T-cell (primary cell): ENCODE measurements at regions not wholly inside any gene's neighbourhood (a gene's known extent, or its start where the extent isn't known, plus 50 kb on each side); places are given as distances from the start of the nearest gene placed in this dataset.
"Not testable (repeated sequence)": the region's sequence is repeated elsewhere in the genome, so short reads cannot be mapped to it uniquely, and the experiment has no call there.

Experiments
- ATAC-seq, 4 experiments: fragments of 200-7000 bp in 3 of 4; fragments of 150-1000 bp in 1 of 4; cut with Tn5 transposase; replicated peaks in 1 of 4; 1 replicate in 3 of 4; 2 replicates in 1 of 4; pipeline ENCODE4 v1.10.0; 2021; ENCODE audit warnings: moderate library complexity in 3 of 4, mild to moderate bottlenecking in 2 of 4, moderate number of reproducible peaks in 1 of 4
- CTCF ChIA-PET, 2 donors: fragments of 300-600 bp; sonication (Branson Sonifier 250); formaldehyde crosslinking; loops; one replicate each; lab custom pipeline; 2022; ENCODE audit warnings: antibody characterized with exemption in 2 of 2; lab: Charles Lee
- POLR2A ChIA-PET, 2 donors: fragments of 300-600 bp; sonication (Branson Sonifier 250); formaldehyde crosslinking; loops; one replicate each; lab custom pipeline; 2022; ENCODE audit warnings: antibody characterized with exemption in 2 of 2; lab: Charles Lee
- DNase-seq, 35 experiments: peaks; one replicate each; pipeline versions ENCODE4 v3.0.0 to v3.0.0-alpha.2; 2013 to 2023
- H3K27ac ChIP-seq: one replicate; pipeline ENCODE4 v1.5.1; 2013; ENCODE audit warnings: low read length
- H3K27me3 ChIP-seq, 2 experiments: replicated peaks in 1 of 2; 1 replicate in 1 of 2; 2 replicates in 1 of 2; pipeline versions ENCODE4 v1.6.1 to v1.7.0; 2013; ENCODE audit warnings: low read length in 1 of 2, mixed read lengths in 1 of 2; ENCODE audit not compliant: control insufficient read depth in 2 of 2, insufficient read depth in 2 of 2; ENCODE audit errors: extremely low read depth in 1 of 2
- H3K36me3 ChIP-seq, 2 donors: 1 replicate in 1 of 2; 2 replicates in 1 of 2; pipeline versions ENCODE4 v1.6.1 to v1.7.0; 2013; ENCODE audit warnings: low read length in 1 of 2; ENCODE audit not compliant: control insufficient read depth in 2 of 2, insufficient read depth in 1 of 2; ENCODE audit errors: extremely low read depth in 1 of 2
- H3K4me1 ChIP-seq, 2 experiments: 1 replicate in 1 of 2; 2 replicates in 1 of 2; pipeline versions ENCODE4 v1.6.1 to v1.7.0; 2013; ENCODE audit warnings: low read length in 2 of 2, mixed read lengths in 1 of 2; ENCODE audit not compliant: insufficient read depth in 2 of 2, control insufficient read depth in 1 of 2; ENCODE audit errors: extremely low read depth in 1 of 2
- H3K4me3 ChIP-seq, 2 donors: 1 replicate in 1 of 2; 2 replicates in 1 of 2; pipeline versions ENCODE4 v1.5.1 to v1.7.0; 2013; ENCODE audit warnings: mild to moderate bottlenecking in 2 of 2, low read length in 1 of 2, moderate library complexity in 1 of 2; ENCODE audit not compliant: control insufficient read depth in 1 of 2; ENCODE audit errors: extremely low read depth in 1 of 2
- H3K9me3 ChIP-seq: 2 replicates; pipeline ENCODE4 v1.7.0; 2013
- H3K27ac Mint-ChIP-seq, 2 donors: one replicate each; pipeline ENCODE4 v1.8.0; 2020 to 2021; ENCODE audit warnings: mild to moderate bottlenecking in 2 of 2, mixed read lengths in 2 of 2
- H3K27me3 Mint-ChIP-seq, 2 donors: one replicate each; pipeline ENCODE4 v1.8.0; 2021 to 2022; ENCODE audit warnings: mixed read lengths in 2 of 2
- H3K36me3 Mint-ChIP-seq: one replicate; pipeline ENCODE4 v1.8.0; 2021; ENCODE audit warnings: mixed read lengths
- H3K4me1 Mint-ChIP-seq, 3 donors: one replicate each; pipeline ENCODE4 v1.8.0; 2020 to 2022; ENCODE audit warnings: mixed read lengths in 3 of 3, mild to moderate bottlenecking in 1 of 3
- H3K4me3 Mint-ChIP-seq, 3 donors: one replicate each; pipeline ENCODE4 v1.8.0; 2020 to 2022; ENCODE audit warnings: mild to moderate bottlenecking in 3 of 3, mixed read lengths in 3 of 3, moderate library complexity in 3 of 3
- H3K9me3 Mint-ChIP-seq, 3 donors: one replicate each; pipeline ENCODE4 v1.8.0; 2020 to 2022; ENCODE audit warnings: mixed read lengths in 3 of 3
- WGBS: methylation state at CpG from one replicate; pipeline ENCODE4 v1.1.5; 2013; ENCODE audit warnings: missing lambda C conversion rate; ENCODE audit not compliant: insufficient coverage; 5-methylcytosine and 5-hydroxymethylcytosine counted together

DNA sequence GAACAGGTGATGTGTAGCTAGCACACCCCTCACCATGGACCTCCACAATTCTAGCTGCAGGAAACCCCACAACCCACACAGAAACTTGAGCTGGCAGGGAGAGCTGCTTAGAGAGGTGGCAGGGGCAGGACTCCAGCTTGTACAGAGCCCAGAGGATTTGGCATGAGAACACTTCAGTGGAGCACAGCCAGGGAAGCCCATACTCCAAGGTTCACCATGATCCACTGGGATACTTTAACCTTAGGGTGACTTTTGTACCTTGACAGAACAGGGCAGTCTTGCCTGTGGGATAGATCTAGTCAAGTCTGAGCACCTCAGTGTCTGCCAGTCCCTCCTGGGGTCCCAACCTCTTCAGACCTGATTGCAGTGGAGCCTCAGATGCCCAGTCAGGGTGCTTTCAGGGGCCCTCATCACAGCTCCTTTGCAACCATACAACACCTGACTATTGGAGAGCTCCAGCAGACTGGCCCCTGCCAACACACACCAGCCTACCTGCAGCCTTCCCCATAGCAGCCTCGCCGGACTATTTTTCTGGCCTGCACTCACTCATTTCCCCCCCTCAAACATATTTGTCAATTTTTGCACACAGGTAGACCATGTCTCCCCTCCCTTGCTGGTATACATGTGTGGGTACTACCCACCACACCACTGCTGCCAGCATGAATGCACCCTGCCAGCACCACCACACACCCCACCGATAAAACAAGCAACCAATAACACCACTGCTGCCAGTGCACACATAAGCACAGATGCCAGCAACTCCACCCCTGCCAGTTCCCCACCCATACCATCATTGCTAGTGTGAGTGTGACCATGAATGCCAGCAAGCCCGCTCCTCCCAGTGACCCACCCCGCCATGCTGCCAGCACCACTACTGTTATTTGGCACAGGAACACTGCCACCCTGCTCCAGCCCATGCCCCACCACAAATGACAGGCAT, 56.0 kb upstream of the CDX4 start:
- Mint-ChIP-seq H3K4me3 (no peak overlapping the region), H3K27me3 (peaks cover 0 to 19% of the 10 kb centered on the region in 2 donors), H3K9me3 (peaks cover 0 to 11% (median 3%) of the 10 kb centered on the region in 3 donors), H3K36me3 (no peaks in the 10 kb centered on the region), H3K27ac (no peak overlapping the region), H3K4me1 (no peaks in the 10 kb centered on the region)
- no peaks in the 10 kb centered on the region for H3K36me3 ChIP-seq
- CTCF ChIA-PET: no interaction called here
- H3K4me1 ChIP-seq: no peaks in the 10 kb centered on the region
- H3K27me3 ChIP-seq: no peaks in the 10 kb centered on the region
- H3K27ac ChIP-seq: no peak overlapping the region
- no peak overlapping the region for H3K4me3 ChIP-seq
- WGBS: no CpG with 5 or more reads among the region's 5 CpGs
- ATAC-seq (no peak), DNase-seq (no peak)
- no peaks in the 10 kb centered on the region for H3K9me3 ChIP-seq
- POLR2A ChIA-PET: no interaction called here

DNA sequence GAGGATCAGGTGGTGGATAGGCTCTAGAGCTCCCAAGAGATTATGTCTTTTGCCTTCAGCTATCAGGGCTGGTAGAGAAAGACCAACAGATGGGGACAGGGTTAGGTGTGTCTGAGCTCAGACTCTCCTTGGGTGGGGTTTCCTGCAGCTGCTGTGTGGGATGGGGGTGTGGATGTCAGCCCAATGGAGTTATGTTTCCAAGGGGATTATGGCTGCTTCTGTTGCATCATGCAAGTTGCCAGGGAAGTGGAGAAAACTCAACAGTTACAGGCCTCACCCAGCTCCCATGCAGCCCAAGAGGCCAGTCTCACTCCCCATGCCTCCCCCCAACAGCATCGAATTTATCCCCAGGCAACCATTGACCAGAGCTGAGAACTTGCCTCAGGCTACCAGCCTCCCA, 80.2 kb upstream of the CDX4 start:
- no peak overlapping the region for H3K4me3 Mint-ChIP-seq

DNA sequence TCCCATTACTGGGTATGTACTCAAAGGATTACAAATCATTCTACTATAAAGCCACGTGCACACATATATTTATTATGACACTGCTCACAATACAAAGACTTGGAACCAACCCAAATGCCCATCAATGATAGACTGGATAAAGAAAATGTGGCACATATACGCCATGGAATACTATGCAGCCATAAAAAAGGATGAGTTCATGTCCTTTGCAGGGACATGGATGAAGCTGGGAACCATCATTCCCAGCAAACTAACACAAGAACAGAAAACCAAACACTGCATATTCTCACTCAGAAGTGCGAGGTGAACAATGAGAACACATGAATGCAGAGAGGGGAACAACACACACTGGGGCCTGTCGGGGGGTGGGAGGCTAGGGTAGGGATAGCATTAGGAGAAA, 89.6 kb upstream of the CDX4 start:
- POLR2A ChIA-PET, H3K4me1 ChIP-seq, H3K27ac Mint-ChIP-seq, H3K4me3 ChIP-seq, H3K36me3 Mint-ChIP-seq, H3K27me3 ChIP-seq, CTCF ChIA-PET, H3K27ac ChIP-seq, H3K4me1 Mint-ChIP-seq, H3K9me3 ChIP-seq, H3K27me3 Mint-ChIP-seq, DNase-seq, H3K9me3 Mint-ChIP-seq, ATAC-seq, H3K36me3 ChIP-seq, H3K4me3 Mint-ChIP-seq: not testable (repeated sequence)
- WGBS: no CpG with 5 or more reads among the region's 4 CpGs

More for the DNA sequence above, 80.2 kb upstream of the CDX4 start:
- no peaks in the 10 kb centered on the region for H3K36me3 Mint-ChIP-seq
- Histone ChIP-seq H3K9me3 (no peaks in the 10 kb centered on the region), H3K27ac (no peak overlapping the region), H3K4me1 (no peaks in the 10 kb centered on the region), H3K4me3 (no peak overlapping the region), H3K27me3 (no peaks in the 10 kb centered on the region), H3K36me3 (no peaks in the 10 kb centered on the region)
- no peaks in the 10 kb centered on the region for H3K4me1 Mint-ChIP-seq
- H3K27ac Mint-ChIP-seq: no peak overlapping the region
- DNase-seq (no peak), ATAC-seq (no peak)
- H3K27me3 Mint-ChIP-seq: peaks cover 0 to 21% of the 10 kb centered on the region in 2 donors
- ChIA-PET CTCF (no interaction called here), POLR2A (no interaction called here)
- 40% methylated on average over 1 of the region's 1 CpG for WGBS
- H3K9me3 Mint-ChIP-seq: peaks cover 0 to 9% (median 0%) of the 10 kb centered on the region in 3 donors

DNA sequence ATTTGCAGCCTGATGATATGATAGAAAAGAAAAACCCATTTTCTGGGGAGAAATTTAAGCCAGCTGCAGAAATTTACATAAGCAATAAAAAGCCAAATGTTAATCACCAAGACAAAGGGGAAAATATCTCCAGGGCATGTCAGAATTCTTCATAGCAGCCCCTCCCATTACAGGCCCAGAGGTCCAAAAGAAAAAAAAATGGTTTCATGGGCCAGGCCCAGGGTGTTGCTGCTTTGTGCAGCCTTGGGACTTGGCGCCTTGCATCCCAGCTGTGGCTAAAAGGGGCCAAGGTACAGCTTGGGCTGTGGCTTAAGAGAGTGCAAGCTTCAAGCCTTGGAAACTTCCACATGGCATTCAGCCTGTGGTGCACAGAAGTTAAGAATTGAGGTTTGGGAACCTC, 97.9 kb upstream of the CDX4 start:
- DNase-seq: no peak
- Histone ChIP-seq H3K36me3 (no peaks in the 10 kb centered on the region), H3K27ac (no peak overlapping the region), H3K27me3 (no peaks in the 10 kb centered on the region), H3K9me3 (no peaks in the 10 kb centered on the region), H3K4me1 (no peaks in the 10 kb centered on the region), H3K4me3 (no peak overlapping the region)
- Mint-ChIP-seq H3K4me3 (no peak overlapping the region), H3K4me1 (no peaks in the 10 kb centered on the region), H3K27ac (no peak overlapping the region), H3K27me3 (peaks cover 3 to 15% of the 10 kb centered on the region in 2 donors), H3K36me3 (no peaks in the 10 kb centered on the region), H3K9me3 (peaks cover 0 to 4% (median 0%) of the 10 kb centered on the region in 3 donors)
- POLR2A ChIA-PET: no interaction called here
- WGBS: 60% methylated on average over 1 of the region's 1 CpG
- CTCF ChIA-PET: no interaction called here
- ATAC-seq: no peak

DNA sequence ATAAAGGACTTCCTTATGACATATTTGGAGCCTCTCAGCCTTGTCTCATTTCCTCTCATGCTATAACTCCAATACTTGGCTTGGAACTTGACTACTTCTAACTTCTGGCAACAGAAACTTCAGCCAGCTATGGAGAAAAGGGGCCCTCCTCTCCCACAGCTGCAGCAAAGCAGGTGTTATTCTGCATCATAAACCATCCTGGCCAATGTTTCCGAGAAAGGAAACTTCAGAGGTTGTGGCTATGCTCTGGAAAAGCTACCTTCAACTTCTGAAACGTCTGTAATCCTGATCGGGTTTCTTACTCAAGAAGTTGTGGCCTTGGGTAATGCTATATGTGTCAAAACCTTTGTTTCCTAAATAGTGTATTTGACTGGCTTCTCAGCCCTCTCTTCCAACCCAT, 109.5 kb upstream of the CDX4 start:
- Mint-ChIP-seq H3K27ac (no peak overlapping the region), H3K9me3 (peaks cover 0 to 9% (median 0%) of the 10 kb centered on the region in 3 donors), H3K36me3 (no peaks in the 10 kb centered on the region), H3K4me3 (no peak overlapping the region), H3K27me3 (peaks cover 0 to 25% of the 10 kb centered on the region in 2 donors), H3K4me1 (no peaks in the 10 kb centered on the region)
- H3K9me3 ChIP-seq: no peaks in the 10 kb centered on the region
- no peak overlapping the region for H3K27ac ChIP-seq
- no peak for DNase-seq
- H3K4me1 ChIP-seq: no peaks in the 10 kb centered on the region
- ATAC-seq: no peak
- POLR2A ChIA-PET: no interaction called here
- H3K4me3 ChIP-seq: no peak overlapping the region
- H3K36me3 ChIP-seq: no peaks in the 10 kb centered on the region
- CTCF ChIA-PET: interaction anchor here in 1 of 2 donors (0.6 kb wide), 1 partner anchor 1492 kb away, joined by 5 read pairs; no protein-coding TSS in a partner anchor
- no peaks in the 10 kb centered on the region for H3K27me3 ChIP-seq
- no CpG with 5 or more reads among the region's 3 CpGs for WGBS

DNA sequence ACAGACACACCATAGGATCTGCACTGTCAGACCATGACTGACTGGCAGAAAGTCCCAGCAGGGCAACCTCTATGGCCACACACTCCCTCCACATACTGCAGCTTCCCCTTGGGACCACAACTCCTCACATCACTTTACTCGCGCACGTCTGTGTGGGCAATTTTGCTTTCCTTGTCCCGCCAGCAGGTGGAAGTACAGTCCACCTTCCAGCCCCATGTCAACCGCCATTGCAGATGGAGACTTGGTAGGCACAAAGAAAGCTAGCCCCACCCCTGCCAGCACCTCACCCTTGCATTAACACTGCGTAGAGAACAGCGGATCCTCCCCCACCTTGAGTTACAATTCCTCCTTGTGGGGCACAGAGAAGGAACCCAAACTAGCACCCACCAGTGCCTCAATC, 74.4 kb upstream of the NAP1L2 start:
- 81% methylated on average over 6 of the region's 7 CpGs for WGBS
- H3K36me3 ChIP-seq: no peaks in the 10 kb centered on the region
- Mint-ChIP-seq H3K27ac (no peak overlapping the region), H3K9me3 (peaks cover 0 to 2% (median 2%) of the 10 kb centered on the region in 3 donors), H3K27me3 (peaks cover 0 to 13% of the 10 kb centered on the region in 2 donors), H3K4me3 (no peak overlapping the region), H3K4me1 (no peaks in the 10 kb centered on the region), H3K36me3 (no peaks in the 10 kb centered on the region)
- CTCF ChIA-PET: no interaction called here
- no peak overlapping the region for H3K27ac ChIP-seq
- no peaks in the 10 kb centered on the region for H3K4me1 ChIP-seq
- H3K27me3 ChIP-seq: no peaks in the 10 kb centered on the region
- POLR2A ChIA-PET: no interaction called here
- DNase-seq: no peak
- H3K9me3 ChIP-seq: no peaks in the 10 kb centered on the region
- H3K4me3 ChIP-seq: no peak overlapping the region
- no peak for ATAC-seq
